ENCODE measurements at regions not wholly inside any gene's neighbourhood (a gene's known extent, or its start where the extent isn't known, plus 50 kb on each side); places are given as distances from the start of the nearest gene placed in this dataset.

DNA sequence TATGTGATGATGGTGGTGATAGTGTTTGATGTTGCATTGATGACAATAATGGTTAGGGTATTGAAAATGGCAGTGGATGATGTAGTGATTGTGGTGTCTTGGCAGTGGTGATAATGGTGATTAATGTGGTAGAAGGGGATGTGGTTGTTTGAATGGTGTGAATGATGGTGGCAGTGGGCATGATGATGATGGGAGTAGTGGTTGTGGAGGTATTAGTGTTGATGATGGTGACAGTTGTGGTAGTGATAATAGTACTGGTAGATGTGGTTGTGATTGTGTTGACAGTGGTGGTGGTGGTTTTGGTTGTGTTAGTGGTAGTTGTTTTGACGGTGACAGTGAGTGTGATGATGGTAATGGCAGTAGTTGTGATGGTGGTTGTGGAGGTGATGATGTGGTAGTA lies 1049.0 kb downstream of the VRK1 start:
- Histone ChIP-seq H3K4me2 (ENCODE audit: unreplicated experiment) (no peak overlapping the region), H3K4me3 (no peak overlapping the region), H3K27me3 (replicated peaks; ENCODE audit: insufficient read depth) (no peaks in the 10 kb centered on the region), H3K36me3 (ENCODE audit: low read depth) (no peaks in the 10 kb centered on the region), H2AFZ (no peak overlapping the region), H3K9me2 (ENCODE audit: insufficient read depth) (no peaks in the 10 kb centered on the region), H3K9ac (no peak overlapping the region), H3F3A (ENCODE audit: insufficient read depth) (no peaks in the 10 kb centered on the region), H3K9me3 (ENCODE audit: low read depth) (peaks cover 3% of the 10 kb centered on the region), H3K27ac (no peak overlapping the region), H3K4me1 (ENCODE audit: insufficient read depth) (no peaks in the 10 kb centered on the region), H4K20me1 (ENCODE audit: insufficient read depth) (no peaks in the 10 kb centered on the region), H3K79me2 (ENCODE audit: insufficient read depth) (no peaks in the 10 kb centered on the region)
- WGBS, 2 experiments (ENCODE audit: low coverage in 1 of 2, low lambda C conversion rate in 2 of 2, missing lambda C conversion rate in 2 of 2), result 18 to 50% methylated on average over 1 of the region's 1 CpG
- no peak for DNase-seq
- TF ChIP-seq EZH2 (IDR thresholded peaks at IDR 0.05; ENCODE audit: insufficient read depth, poor library complexity, severe bottlenecking) (no peak), EZH2phosphoT487 (IDR thresholded peaks at IDR 0.05; ENCODE audit: insufficient read depth, low read depth) (no peak)
- in situ Hi-C loops (cut with MboI), result no loop called here

DNA sequence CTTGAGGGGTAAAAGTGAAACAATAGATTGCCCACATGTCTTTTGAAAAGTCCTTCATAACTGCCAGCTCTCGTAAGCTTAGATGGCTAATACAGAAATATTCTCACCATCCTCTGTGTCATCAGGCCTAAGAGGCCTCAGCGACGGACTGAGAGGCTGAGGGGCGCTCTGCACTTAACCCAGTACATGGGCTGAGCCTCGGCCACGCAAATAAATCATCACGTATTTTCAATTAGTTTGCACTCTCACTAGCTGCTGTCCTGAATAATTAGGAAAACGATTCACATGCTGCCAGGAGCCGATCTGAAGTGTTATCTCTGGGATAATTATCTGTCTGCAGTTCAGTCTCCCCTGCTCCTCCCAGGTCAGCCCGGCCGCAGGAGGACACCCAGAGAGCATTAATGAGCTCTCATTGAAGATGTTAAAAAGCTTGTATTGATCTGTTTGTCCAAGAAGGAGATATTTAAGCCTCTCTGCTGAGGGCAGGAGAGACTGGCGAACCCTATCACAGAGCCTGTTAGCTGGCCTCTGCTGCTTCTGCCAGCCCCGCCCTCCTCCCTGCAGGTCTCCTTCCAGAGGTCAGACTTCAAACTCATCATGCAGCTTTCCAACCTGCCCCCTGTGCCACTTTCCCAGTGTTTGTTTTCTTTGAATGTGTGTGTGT lies 1051.3 kb downstream of the VRK1 start:
- no peak overlapping the region for H2AFZ ChIP-seq
- no peaks in the 10 kb centered on the region for H3K36me3 ChIP-seq (ENCODE audit: low read depth)
- no peak overlapping the region for H3K27ac ChIP-seq
- no peak overlapping the region for H3K4me3 ChIP-seq
- 43 to 44% methylated on average over 13 of the region's 13 CpGs for WGBS, 2 experiments (ENCODE audit: low coverage in 1 of 2, low lambda C conversion rate in 2 of 2, missing lambda C conversion rate in 2 of 2)
- no peaks in the 10 kb centered on the region for H3K9me2 ChIP-seq (ENCODE audit: insufficient read depth)
- no peaks in the 10 kb centered on the region for H3K79me2 ChIP-seq (ENCODE audit: insufficient read depth)
- TF ChIP-seq EZH2phosphoT487 (IDR thresholded peaks at IDR 0.05; ENCODE audit: insufficient read depth, low read depth), result no peak
- no peak for TF ChIP-seq EZH2 (IDR thresholded peaks at IDR 0.05; ENCODE audit: insufficient read depth, poor library complexity, severe bottlenecking)
- DNase-seq, result no peak
- H3K4me2 ChIP-seq (ENCODE audit: unreplicated experiment), result no peak overlapping the region
- no peaks in the 10 kb centered on the region for H3F3A ChIP-seq (ENCODE audit: insufficient read depth)
- in situ Hi-C loops (cut with MboI), result no loop called here
- no peak overlapping the region for H3K9ac ChIP-seq
- H4K20me1 ChIP-seq (ENCODE audit: insufficient read depth), result no peaks in the 10 kb centered on the region
- H3K4me1 ChIP-seq (ENCODE audit: insufficient read depth), result no peaks in the 10 kb centered on the region
- no peaks in the 10 kb centered on the region for H3K27me3 ChIP-seq (replicated peaks; ENCODE audit: insufficient read depth)
- H3K9me3 ChIP-seq (ENCODE audit: low read depth), result peaks cover 3% of the 10 kb centered on the region

DNA sequence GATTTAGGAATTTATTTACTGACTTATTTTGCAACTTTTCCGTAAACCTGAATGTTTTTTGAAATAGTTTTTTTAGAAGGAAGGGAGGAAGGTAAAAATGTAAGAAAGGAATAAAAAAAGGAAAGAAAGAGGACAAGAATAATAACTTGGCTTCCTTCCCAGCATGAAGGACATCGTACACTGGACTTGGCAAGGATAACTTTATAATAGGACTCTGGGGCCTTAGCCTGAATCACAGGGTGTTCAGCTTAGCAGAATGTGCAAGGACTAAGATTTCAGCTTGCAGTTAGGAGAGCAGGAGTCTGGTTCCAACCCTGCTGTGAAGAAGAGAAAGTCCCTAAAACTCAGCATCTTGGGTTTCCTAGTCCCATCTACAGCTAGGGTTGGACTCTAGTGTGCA lies 1053.3 kb downstream of the VRK1 start:
- H3F3A ChIP-seq (ENCODE audit: insufficient read depth), result no peaks in the 10 kb centered on the region
- H3K4me2 ChIP-seq (ENCODE audit: unreplicated experiment), result no peak overlapping the region
- no peaks in the 10 kb centered on the region for H3K9me2 ChIP-seq (ENCODE audit: insufficient read depth)
- no peaks in the 10 kb centered on the region for H3K4me1 ChIP-seq (ENCODE audit: insufficient read depth)
- no peak for TF ChIP-seq EZH2 (IDR thresholded peaks at IDR 0.05; ENCODE audit: insufficient read depth, poor library complexity, severe bottlenecking)
- TF ChIP-seq EZH2phosphoT487 (IDR thresholded peaks at IDR 0.05; ENCODE audit: insufficient read depth, low read depth), result no peak
- no peak overlapping the region for H3K9ac ChIP-seq
- in situ Hi-C loops (cut with MboI), result no loop called here
- H3K4me3 ChIP-seq, result no peak overlapping the region
- H3K36me3 ChIP-seq (ENCODE audit: low read depth), result no peaks in the 10 kb centered on the region
- no peaks in the 10 kb centered on the region for H4K20me1 ChIP-seq (ENCODE audit: insufficient read depth)
- no peak overlapping the region for H2AFZ ChIP-seq
- no peak overlapping the region for H3K27ac ChIP-seq
- WGBS, 2 experiments (ENCODE audit: low coverage in 1 of 2, low lambda C conversion rate in 2 of 2, missing lambda C conversion rate in 2 of 2), result 15 to 25% methylated on average over 2 of the region's 2 CpGs
- no peaks in the 10 kb centered on the region for H3K27me3 ChIP-seq (replicated peaks; ENCODE audit: insufficient read depth)
- H3K9me3 ChIP-seq (ENCODE audit: low read depth), result peaks cover 3% of the 10 kb centered on the region
- H3K79me2 ChIP-seq (ENCODE audit: insufficient read depth), result no peaks in the 10 kb centered on the region
- no peak for DNase-seq

DNA sequence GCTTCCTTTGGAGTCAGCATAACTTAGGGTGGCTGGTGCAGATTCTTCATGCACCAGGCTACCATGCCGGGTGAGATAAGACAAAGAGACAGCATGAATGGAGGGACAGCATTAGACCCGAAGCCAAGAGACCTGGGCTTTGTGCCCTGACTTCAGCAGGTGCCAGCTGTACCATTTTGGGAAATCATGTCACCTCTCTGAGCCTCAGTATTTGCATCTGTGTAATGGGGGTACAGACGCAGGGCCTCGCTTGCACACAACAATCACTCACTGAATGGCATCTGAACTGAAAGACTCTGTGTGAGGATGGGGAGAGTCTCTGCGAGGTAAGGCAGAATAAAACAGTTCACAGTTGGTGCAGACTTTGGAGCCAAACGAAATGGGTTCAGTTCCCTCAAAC lies 1053.7 kb downstream of the VRK1 start:
- H3K9me2 ChIP-seq (ENCODE audit: insufficient read depth), result no peaks in the 10 kb centered on the region
- in situ Hi-C loops (cut with MboI), result no loop called here
- no peak overlapping the region for H3K4me2 ChIP-seq (ENCODE audit: unreplicated experiment)
- H3K79me2 ChIP-seq (ENCODE audit: insufficient read depth), result no peaks in the 10 kb centered on the region
- no peak overlapping the region for H3K9ac ChIP-seq
- H3K4me1 ChIP-seq (ENCODE audit: insufficient read depth), result no peaks in the 10 kb centered on the region
- no peak overlapping the region for H2AFZ ChIP-seq
- DNase-seq, result no peak
- H3K4me3 ChIP-seq, result no peak overlapping the region
- TF ChIP-seq EZH2 (IDR thresholded peaks at IDR 0.05; ENCODE audit: insufficient read depth, poor library complexity, severe bottlenecking), result no peak
- no peak for TF ChIP-seq EZH2phosphoT487 (IDR thresholded peaks at IDR 0.05; ENCODE audit: insufficient read depth, low read depth)
- 47 to 48% methylated on average over 6 of the region's 6 CpGs for WGBS, 2 experiments (ENCODE audit: low coverage in 1 of 2, low lambda C conversion rate in 2 of 2, missing lambda C conversion rate in 2 of 2)
- no peaks in the 10 kb centered on the region for H3K36me3 ChIP-seq (ENCODE audit: low read depth)
- H3K27me3 ChIP-seq (replicated peaks; ENCODE audit: insufficient read depth), result no peaks in the 10 kb centered on the region
- H3F3A ChIP-seq (ENCODE audit: insufficient read depth), result no peaks in the 10 kb centered on the region
- no peaks in the 10 kb centered on the region for H4K20me1 ChIP-seq (ENCODE audit: insufficient read depth)
- H3K27ac ChIP-seq, result no peak overlapping the region
- peaks cover 1% of the 10 kb centered on the region for H3K9me3 ChIP-seq (ENCODE audit: low read depth)

All from GM23248 (cell line).